ENCODE measurements at regions not wholly inside any gene's neighbourhood (a gene's known extent, or its start where the extent isn't known, plus 50 kb on each side); places are given as distances from the start of the nearest gene placed in this dataset.

- TF ChIP-seq CTCF (IDR thresholded peaks at IDR 0.05; ENCODE audit: insufficient read depth, low read length, poor library complexity, severe bottlenecking) = no peak
- no peak for TF ChIP-seq EZH2phosphoT487 (conservative IDR thresholded peaks at IDR 0.05; ENCODE audit: low read length)
Measured at GRCh38 chr1:73907051-73907450, 290.9 kb downstream of the LRRIQ3 start.
